SK-N-SH treated with all-trans-retinoic acid at 6 μM for 48 hours (cell line): ENCODE measurements at regions not wholly inside any gene's neighbourhood (a gene's known extent, or its start where the extent isn't known, plus 50 kb on each side); places are given as distances from the start of the nearest gene placed in this dataset.

Experiments
- GLIS3 ChIP-seq: fragments of 250-450 bp; sonication (Bioruptor Pico); IDR thresholded peaks from 2 replicates; pipeline ENCODE4 v1.5.0; 2020; ENCODE audit warnings: mild to moderate bottlenecking, moderate library complexity
- RARB ChIP-seq: fragments of 250-450 bp; sonication (Bioruptor Pico); IDR thresholded peaks from 2 replicates; pipeline ENCODE4 v1.8.0; 2021; ENCODE audit warnings: mild to moderate bottlenecking, moderate library complexity

DNA sequence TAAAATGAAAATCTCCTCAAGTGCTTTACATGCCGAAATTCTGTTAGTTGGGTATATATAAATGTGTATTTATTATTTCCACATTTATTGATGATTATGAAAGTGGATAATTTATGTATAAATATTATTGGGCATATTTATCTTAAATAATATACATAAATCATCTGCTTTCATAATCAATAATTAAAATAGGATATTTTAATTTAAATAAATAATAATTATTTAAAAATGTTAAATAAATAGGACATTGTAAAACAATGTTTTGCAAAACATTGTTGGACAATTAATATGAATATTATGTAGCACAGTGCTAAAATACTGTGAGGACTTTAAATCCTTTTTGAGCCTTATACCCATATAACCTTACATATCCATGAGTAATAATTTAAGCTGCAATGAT, 786.5 kb upstream of the CITED2 start:
- TF ChIP-seq RARB (CRISPR knock-in tag) (no peak), GLIS3 (CRISPR knock-in tag) (no peak)
